Peyer's patch (tissue), 4 donors: ENCODE measurements at regions not wholly inside any gene's neighbourhood (a gene's known extent, or its start where the extent isn't known, plus 50 kb on each side); places are given as distances from the start of the nearest gene placed in this dataset.

Source experiments
- POLR2A ChIP-seq, 2 donors: fragments of 450-650 bp; IDR thresholded peaks; one replicate each; pipeline ENCODE4 v1.5.1; 2017; ENCODE audit warnings: antibody characterized with exemption in 2 of 2, mild to moderate bottlenecking in 2 of 2, moderate library complexity in 2 of 2
- TF ChIP-seq, protein P1 (sequence below), 6 experiments: fragments of 450-650 bp in 4 of 6; fragments of 200-600 bp in 2 of 6; sonication (generic) in 1 of 6; IDR thresholded peaks; one replicate each; pipeline ENCODE4 v1.5.1; 2017 to 2019; ENCODE audit warnings: antibody characterized with exemption in 6 of 6, mild to moderate bottlenecking in 3 of 6, moderate library complexity in 1 of 6

DNA sequence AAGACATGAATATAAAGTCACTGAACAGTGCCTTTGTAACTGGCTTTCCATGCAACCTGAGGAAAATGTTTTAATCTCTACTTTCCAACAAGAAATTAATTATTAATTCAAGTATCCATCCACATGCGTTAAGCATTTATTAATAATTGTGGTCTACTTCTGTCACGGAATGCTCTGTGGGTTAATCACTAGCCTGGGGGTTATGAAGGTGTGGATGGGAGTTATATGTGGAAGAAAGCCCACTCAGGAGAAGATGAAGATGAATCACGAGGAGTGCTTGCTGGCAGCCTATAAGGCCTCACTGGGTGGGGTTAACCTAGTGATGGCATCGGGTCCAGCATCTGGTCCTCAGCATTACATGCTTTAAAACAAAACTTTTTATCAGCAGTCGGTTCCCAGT lies 99.5 kb upstream of the AVPR1A start:
- TF ChIP-seq, protein P1, sequence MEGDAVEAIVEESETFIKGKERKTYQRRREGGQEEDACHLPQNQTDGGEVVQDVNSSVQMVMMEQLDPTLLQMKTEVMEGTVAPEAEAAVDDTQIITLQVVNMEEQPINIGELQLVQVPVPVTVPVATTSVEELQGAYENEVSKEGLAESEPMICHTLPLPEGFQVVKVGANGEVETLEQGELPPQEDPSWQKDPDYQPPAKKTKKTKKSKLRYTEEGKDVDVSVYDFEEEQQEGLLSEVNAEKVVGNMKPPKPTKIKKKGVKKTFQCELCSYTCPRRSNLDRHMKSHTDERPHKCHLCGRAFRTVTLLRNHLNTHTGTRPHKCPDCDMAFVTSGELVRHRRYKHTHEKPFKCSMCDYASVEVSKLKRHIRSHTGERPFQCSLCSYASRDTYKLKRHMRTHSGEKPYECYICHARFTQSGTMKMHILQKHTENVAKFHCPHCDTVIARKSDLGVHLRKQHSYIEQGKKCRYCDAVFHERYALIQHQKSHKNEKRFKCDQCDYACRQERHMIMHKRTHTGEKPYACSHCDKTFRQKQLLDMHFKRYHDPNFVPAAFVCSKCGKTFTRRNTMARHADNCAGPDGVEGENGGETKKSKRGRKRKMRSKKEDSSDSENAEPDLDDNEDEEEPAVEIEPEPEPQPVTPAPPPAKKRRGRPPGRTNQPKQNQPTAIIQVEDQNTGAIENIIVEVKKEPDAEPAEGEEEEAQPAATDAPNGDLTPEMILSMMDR (IDR thresholded peaks at IDR 0.05), result no peak
- no peak for TF ChIP-seq POLR2A (IDR thresholded peaks at IDR 0.05)
